GM19099 (cell line): ENCODE measurements at regions not wholly inside any gene's neighbourhood (a gene's known extent, or its start where the extent isn't known, plus 50 kb on each side); places are given as distances from the start of the nearest gene placed in this dataset.

Source experiments
- POLR2A ChIP-seq: IDR thresholded peaks from 3 replicates; pipeline ENCODE4 v1.6.1; 2011; ENCODE audit warnings: low read depth; ENCODE audit not compliant: insufficient read length; ENCODE audit errors: extremely low read depth

- TF ChIP-seq POLR2A: no peak
Measured at GRCh38 chr13:73730014-73730413, 404.2 kb downstream of the KLF12 start.

GRCh38 chr13:73729046-73729445, 405.2 kb downstream of the KLF12 start:
- no peak for TF ChIP-seq POLR2A

GRCh38 chr13:73722120-73722519, 412.1 kb downstream of the KLF12 start:
- no peak for TF ChIP-seq POLR2A

GRCh38 chr13:73721571-73721970, 412.6 kb downstream of the KLF12 start:
- no peak for TF ChIP-seq POLR2A

- no peak for TF ChIP-seq POLR2A
Measured at GRCh38 chr13:73720216-73720840, 413.9 kb downstream of the KLF12 start.

GRCh38 chr13:73718246-73718645, 416.0 kb downstream of the KLF12 start:
- TF ChIP-seq POLR2A: no peak

- no peak for TF ChIP-seq POLR2A
Measured at GRCh38 chr13:73717632-73718031, 416.6 kb downstream of the KLF12 start.

- TF ChIP-seq POLR2A: no peak
Measured at GRCh38 chr13:73715911-73716510, 418.2 kb downstream of the KLF12 start.

- no peak for TF ChIP-seq POLR2A
Measured at GRCh38 chr13:73715114-73715910, 418.9 kb downstream of the KLF12 start.

GRCh38 chr13:73714522-73714921, 419.7 kb downstream of the KLF12 start:
- no peak for TF ChIP-seq POLR2A

DNA sequence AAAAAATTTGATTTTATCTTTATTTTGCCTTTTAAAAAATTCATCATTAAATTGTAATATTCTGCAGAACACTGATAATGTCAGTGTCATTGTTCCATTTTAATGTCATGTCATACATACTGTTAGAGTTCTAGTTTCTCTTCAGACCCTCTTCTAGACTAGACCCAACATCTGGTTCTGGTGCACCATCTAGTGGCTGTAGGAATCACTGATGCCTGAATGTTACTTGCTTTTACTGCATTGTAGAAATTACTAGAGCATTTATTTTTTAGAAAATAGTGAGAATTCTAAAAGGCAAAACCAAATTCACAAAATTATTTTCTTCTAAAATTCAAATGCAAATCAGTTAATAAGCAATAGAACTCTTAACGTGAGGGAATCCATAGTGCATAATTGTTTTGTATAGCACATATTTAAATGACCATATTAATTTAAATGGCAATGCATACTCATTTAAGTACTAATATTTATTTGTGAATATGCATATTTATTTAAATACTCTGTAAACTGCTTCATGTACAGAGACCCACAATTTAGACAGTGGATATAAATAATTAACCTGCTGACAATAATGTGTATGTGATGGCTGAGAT, 425.7 kb downstream of the KLF12 start:
- no peak for TF ChIP-seq POLR2A

DNA sequence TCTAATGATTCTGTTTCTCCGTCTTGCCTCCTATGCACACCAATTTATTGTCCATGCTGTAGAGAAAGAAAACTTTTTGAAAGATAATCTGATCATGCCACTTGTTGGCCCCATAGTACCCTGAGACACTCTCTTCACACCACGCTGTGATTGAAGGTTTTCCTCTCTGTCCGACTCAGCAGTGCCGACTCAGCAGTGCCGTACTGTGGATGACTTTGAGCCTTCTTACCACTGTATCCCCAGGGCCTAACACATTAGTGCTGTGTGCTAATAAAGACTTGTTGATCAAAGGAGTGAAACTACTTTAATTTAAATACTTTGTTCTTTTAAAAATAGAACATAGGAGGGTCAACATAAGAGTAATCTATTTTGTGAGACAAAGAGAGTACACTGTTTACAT, 429.6 kb downstream of the KLF12 start:
- TF ChIP-seq POLR2A: no peak

DNA sequence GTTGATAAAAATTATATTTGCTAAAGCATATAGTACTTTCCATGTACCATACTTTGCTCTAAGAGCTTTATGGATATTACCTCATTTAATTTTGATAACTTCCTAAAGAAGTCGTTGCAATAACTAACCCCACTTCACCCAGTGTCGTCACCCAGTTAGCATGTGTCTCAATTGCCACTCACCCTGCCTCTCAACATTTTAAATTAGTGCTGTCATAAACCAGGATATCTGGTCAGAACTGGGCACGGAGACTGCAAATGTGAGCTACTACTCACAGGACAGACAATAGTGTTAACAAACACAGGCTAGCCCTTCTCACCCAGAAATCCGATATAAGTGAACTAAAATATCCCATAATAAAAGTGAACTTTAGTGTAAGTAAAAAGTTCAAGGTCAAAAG, 430.6 kb downstream of the KLF12 start:
- no peak for TF ChIP-seq POLR2A

DNA sequence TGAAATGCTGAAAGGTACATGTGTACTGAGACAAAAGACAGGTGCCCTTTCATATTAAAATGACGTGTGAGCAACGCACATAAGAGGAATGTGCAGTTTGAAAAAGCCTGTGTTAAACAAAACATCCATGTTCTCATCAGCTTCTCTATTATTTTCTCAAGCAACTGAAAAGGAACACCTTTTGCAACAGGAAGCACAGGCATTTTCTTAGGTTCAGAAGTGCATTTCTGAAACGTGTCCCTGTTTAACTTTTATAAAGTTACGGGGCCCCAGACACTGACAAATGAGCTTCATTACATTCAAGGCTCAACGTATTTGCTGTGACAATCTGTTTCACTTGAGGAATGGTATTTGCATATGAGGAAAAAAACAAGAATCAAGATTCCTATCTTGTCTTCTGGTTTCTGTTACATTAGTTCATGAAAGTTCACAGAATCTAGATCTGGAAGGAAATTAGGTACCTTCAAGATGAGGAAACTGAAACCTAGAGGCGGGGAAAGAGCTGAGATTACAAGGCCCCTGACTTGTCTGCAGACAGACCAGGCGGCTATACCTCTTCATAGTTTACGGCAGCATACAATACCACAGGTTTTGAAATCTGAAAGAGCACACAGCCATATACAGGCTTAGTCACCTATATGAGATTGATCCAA, 431.7 kb downstream of the KLF12 start:
- no peak for TF ChIP-seq POLR2A

- no peak for TF ChIP-seq POLR2A
Measured at GRCh38 chr13:73701160-73701559, 433.0 kb downstream of the KLF12 start.
